Stimulated activated CD4-positive, alpha-beta T cell treated with anti-CD3 and anti-CD28 coated beads, Interleukin-1b, Interleukin-23, amount 100 ng/mL, for 1 hour (primary cell): ENCODE measurements at regions not wholly inside any gene's neighbourhood (a gene's known extent, or its start where the extent isn't known, plus 50 kb on each side); places are given as distances from the start of the nearest gene placed in this dataset.

Experiments
- DNase-seq, 2 donors: peaks; one replicate each; pipeline ENCODE4 v3.0.0-alpha.2; 2020; ENCODE audit warnings: low read depth in 2 of 2

DNA sequence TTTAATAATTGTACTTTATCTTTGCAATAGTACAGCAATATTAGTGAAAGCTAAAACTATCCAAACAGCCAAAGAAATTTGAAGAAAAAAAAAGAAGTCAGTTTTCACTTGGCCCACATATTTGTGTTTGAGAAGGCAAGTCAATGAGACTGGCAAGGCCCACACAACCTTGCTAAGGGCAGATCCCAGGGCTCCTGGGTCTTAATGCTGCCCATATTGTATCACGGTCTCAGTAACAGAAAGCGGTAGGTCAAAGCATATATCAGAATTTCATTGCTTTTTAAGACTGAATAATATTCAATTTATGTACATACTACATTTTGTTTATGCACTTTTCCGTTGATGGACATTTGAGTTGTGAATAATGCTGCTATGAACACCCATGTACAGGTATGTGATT, 262.0 kb upstream of the TOPAZ1 start:
- no peak for DNase-seq

GRCh38 chr3:43994657-43995546, 246.8 kb upstream of the TOPAZ1 start:
- no peak for DNase-seq

GRCh38 chr3:43995547-43996378, 245.9 kb upstream of the TOPAZ1 start:
- DNase-seq, result no peak

GRCh38 chr3:43996379-43997301, 245.0 kb upstream of the TOPAZ1 start:
- no peak for DNase-seq

DNA sequence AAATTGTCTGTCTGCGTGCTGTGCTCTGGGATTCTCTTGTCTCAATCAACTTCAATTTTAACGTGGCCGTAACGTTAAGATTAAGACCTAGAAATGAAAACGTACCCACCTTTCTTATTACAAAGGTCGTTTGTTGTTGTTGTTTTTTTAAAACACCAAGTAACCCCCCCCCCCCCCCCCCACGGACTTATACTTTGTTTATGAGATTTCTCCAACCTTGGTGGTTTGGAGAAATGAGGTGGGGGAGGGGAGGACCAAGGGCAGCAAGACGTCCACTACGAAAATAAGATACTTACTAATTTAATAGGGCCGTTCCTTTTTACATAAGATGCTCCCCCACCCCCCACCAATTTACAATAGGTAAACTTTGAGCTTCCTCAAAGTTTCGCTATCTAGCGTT, 244.4 kb upstream of the TOPAZ1 start:
- DNase-seq, result no peak

DNA sequence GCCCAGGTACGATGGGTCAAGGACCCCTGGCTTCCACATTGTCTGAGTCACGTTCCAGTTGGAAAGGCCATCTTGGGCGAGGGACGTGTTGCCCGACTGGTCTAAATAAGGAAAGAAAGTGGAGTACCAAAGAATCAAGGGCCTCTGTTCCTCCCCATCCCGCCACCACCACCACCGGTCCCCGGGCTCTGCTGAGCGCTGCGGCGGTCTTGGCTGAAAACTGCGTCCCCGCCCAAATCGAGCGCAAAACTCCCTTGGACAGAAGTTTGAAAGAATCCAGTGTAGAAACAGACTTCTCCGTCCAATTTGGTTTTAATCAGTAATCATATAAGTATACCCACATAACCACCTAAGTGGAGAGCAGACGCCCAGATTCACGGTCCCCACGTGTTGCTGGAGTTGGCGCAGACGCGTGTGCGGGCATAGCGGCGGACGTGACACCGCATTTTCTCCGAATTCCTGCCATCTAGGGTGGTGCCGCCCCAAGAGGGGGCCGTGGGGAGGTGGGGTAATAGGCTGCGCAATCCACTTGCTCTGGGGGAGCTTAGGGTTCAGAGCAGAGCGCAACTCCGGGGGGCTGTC, 243.8 kb upstream of the TOPAZ1 start:
- no peak for DNase-seq

DNA sequence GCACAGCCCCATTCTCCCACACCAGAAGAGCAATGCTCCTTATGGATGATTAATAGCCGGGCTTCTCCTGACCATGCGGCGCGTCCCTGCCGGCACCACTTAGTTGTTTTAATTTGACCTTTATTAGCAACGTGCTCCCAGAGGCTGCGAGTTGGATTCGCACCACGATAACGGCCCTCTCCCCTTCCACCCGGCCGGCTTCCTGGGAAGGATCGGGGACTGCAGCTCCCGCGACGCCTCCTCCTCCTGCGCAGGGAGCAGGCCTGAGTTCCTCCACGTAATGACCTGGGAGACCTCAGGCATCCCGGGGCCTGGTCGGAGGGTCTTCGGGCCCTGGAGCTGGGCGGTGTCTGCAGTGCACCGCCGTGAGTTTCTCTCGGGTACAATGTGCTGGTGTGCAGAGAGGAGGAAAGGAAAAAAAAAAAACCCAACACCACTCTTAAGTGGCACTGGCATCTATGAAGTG, 243.3 kb upstream of the TOPAZ1 start:
- DNase-seq, result no peak

DNA sequence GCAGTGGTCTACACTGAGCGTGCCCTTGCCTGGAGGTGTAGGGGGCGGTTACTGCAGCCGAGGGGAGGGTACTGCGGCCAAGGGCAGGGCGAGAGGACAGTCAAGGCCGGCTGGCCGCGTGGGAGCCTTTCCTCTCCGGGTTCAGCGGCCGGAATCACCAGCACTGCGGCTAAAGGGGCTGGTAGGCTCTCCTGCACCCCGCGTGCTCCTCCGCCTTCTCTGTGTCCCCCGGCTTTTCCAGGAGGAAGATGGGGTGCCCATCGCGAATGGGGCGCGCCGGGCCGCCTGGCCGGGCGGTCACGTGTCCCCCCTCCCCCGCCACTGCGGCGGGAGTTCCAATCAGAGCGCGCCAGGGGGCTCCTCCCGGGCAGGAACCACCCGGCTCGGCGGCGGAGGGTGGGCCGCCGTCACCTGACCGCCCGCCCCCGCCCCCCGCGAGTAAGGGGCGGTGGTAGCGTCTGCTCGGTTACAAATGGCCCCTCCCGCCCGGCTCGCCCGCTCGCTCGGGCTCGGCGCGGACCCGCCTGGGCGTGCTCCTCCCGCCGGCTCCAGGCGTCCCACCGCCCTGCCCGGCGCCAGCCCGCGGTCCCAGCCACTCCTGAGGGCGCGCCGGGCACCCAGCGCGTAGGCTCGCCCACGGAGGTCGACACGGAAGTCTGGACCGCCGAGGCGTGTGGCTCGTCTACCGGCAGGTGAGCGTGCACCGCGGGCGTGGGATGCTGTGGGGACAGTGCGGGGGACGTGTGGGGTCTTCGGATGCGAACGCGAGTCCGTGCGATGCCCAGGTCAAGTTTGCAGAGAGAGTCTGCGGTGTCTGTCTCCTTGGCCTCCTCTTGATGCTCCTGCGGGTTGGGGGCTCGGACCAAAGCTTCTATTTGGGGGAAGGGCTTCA, 242.6 kb upstream of the TOPAZ1 start:
- DNase-seq, result no peak

- DNase-seq, result no peak
These were observed 241.9 kb upstream of the TOPAZ1 start for GRCh38 chr3:43999728-44000319.

DNA sequence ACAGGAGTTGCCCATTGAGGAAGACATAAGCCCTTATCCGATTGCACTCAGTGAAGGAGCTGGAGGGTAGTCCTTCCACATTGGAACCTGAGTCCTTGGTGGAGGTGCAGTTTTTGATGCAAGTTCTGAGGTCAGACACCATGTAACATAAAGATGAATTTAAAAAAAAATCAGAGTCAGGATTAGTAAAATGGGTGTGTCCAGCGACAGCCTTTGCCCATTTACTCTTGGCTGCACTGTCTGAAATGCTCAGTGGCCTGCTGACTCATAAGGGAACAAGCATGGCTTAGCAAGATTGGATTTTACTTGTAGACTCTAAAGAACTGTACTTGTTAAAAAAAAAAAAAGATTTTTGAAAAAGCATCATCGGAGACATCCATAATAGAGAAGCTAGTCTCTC, 241.1 kb upstream of the TOPAZ1 start:
- no peak for DNase-seq

GRCh38 chr3:44001072-44001471, 240.6 kb upstream of the TOPAZ1 start:
- no peak for DNase-seq

DNA sequence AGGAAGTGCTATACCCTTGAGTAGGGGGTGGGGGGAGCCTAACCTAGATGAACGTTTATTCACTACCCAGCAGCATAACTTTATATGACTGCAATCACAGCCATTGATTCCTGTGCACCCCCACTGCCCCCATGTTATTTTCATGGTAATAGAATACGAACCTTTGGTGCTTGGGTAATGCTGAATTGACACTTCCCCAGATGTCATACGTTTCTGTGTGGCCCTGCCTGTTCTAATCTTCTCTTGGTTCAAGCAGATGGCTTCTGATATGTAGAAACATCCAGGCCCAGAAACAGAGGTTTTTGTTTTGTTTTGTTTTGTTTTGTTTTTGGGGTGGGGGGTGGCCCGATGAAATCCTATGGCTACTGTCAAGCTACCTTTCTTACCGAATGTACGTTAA, 237.9 kb upstream of the TOPAZ1 start:
- DNase-seq, result no peak

DNA sequence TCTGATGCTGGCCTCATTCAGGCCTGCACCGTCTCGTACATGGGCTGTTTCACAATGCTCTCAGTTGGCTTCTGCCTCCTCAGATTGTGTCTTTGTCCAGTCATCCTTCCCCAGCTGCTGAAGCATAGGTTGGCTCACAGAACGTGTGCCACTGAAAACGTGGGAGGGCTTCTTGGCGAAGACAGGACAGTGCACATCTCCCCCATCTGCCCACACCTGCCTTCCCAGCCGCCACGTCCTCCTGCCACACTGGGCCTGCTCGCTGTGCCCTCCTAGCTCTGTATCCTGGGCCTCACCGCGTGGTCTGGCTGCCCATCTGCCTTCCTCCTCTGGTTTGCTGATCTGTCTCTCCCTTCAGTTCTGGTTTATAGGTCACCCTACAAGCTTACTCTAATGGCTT, 230.0 kb upstream of the TOPAZ1 start:
- DNase-seq, result no peak

- DNase-seq, result no peak
These were observed 229.4 kb upstream of the TOPAZ1 start for GRCh38 chr3:44012160-44012899.

- no peak for DNase-seq
These were observed 227.7 kb upstream of the TOPAZ1 start for GRCh38 chr3:44013967-44014366.

DNA sequence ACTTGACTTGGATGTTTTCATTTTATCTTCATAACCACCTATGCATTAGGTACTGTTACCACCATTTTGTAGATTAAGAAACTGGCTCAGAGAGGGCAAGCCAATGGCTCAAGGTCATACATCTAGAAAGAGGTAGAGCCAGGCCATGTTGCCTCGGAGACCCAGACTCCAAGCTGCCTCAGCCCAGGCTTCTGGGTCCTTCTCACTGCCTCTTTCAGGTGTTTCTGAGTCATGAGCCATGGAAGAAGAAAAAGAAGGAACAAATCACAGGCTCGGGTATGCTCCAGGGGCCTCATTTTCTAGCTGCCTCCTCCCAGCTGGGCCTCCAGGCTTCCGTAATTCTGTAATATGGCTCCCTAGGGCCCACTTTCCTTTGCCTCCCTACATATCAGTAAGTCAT, 226.5 kb upstream of the TOPAZ1 start:
- no peak for DNase-seq

DNA sequence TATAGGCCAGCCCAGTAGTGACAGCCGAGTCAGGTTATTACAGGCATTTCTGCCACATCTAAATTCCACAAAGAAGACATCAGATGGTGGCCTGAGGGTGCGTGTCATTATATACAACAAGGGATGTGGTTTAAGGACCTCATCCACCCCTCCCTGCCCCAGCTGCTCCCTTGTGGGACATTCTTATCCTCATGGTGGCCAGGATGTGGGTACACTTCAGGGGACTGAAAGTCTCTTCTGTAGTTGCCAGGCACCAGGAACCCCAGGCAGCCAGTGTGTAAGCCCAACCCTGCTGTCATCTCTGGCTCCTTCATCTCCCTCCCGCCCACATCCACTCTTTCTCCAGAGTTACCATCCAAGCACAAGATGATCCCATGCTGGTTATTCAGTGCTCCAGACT, 224.9 kb upstream of the TOPAZ1 start:
- DNase-seq, result no peak

DNA sequence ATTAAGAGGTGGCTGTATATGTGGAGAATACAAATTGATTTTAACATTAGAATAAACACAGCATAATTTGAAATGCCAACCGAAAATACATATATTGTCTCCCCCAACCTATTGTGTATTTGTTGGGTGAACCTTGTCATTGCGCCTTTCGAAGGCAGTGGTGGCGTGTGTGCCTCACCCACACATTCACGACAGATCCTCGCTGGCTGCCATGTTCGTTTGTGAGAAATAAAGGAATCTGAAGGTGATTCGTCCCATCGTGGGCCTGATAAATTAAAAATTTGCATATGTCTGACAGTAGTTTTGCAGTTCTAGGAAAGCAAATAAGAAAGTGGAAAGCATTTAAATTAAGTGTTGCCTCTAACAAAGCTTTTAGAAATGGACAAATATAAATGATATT, 222.8 kb upstream of the TOPAZ1 start:
- DNase-seq, result no peak

DNA sequence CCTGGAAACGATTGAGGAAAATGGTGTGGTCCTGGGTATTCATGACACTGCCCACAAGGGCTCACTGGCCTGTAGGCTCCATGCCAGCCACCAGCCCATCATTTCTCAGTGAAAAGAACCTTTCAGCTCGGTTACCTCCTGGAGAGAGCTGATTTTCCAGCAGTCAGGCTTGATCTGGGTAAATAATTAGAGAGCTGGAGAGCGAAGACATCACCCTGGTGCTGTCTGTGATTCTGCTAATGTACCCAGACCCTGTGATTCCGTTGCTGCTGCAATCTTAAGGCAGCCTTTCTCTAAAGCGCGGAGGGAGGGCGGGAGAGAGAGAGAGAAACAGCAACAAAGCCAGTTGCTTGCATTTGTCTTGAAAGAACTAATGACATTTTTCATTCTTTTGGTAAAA, 221.9 kb upstream of the TOPAZ1 start:
- no peak for DNase-seq
